Globus pallidus (tissue), 1 donor: ENCODE measurements at regions not wholly inside any gene's neighbourhood (a gene's known extent, or its start where the extent isn't known, plus 50 kb on each side); places are given as distances from the start of the nearest gene placed in this dataset.

Experiments
- DNase-seq: peaks from one replicate; pipeline ENCODE4 v3.0.0-alpha.2; 2015; ENCODE audit warnings: low spot score

DNA sequence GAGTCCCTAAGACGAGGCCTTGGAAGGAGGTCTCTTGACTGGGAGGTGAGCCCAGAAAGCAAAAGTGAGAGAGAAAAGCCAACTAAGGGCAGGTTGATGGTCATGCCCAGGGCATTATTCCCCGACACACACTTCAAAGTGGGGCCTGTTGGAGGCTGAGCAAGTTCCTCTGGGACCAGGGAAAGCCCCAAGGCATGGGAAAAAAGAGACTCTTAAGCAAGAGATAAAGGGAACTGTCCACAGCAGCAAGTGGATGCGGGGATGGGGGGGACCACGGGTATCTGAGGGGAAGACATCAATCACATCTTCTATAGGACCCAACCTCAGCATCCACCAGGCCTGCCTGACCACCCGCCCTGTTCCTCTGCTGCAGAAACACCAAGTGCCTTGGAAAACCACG, 119.9 kb upstream of the MAFB start:
- DNase-seq = no peak

DNA sequence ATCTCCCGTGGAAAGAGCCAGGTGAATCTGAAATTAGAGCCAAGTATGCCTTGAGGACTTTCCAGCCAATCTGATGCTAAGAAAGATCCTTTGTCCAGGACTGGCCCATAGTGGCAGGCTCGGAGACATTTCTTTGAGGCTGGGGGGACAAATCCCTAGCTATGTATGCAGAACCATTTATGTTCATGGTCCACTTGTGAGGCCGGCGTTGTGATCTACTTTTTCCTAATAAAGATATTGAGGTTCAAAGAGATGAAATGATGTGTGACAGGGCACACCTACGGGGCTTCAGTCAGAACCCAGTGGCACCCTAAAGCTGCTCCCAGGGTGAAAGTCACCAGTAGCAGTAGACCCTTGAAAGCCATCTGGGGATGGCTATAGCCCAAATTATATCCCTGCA, 120.3 kb upstream of the MAFB start:
- DNase-seq = no peak

DNA sequence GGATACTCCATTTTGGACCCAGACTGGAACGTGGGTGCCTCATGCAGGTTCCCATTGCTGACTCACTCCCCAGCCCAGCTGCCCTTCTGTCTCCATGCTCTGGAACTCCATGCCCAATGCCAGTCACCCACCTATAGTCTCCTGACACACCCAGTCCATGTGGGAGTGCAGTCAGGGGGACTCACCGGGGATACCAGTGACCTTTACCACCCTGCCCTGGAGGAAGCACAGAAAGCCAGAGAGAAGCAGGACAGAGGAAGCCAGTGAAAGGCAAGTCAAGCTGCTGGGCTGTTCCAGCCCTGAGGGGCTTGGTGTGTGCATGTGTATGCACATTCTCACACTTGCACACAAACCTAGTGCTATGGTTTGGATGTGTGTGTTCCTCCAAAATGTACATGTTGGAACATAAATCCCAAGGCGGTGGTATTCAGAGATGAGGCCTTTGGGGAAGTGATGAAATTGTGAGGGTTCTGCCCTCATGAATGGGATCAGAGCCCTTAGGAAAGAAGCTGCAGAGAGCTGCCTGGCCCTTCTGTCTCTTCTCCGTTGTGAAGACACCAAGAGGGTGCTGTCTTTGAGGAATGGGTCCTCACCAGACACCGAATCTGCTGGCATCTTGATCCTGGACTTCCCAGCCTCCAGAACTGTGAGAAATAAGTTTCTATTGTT, 121.4 kb upstream of the MAFB start:
- DNase-seq = no peak

DNA sequence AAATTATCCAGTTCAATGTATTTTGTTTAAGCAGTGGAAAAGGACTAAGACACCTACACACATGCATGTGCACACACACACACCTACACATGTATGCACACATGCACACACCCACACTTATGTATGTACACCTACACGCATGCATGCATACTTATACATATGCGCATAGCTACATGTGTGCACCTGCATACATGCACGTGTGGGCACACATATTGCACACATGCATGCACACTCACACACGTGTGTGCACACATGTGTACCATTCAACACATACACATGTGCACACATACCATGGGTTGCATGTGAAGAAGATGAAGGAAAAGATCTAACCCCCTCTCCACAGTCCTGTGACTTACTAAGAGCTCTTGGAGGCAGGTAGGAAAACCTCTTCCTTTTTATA, 122.0 kb upstream of the MAFB start:
- no peak for DNase-seq

DNA sequence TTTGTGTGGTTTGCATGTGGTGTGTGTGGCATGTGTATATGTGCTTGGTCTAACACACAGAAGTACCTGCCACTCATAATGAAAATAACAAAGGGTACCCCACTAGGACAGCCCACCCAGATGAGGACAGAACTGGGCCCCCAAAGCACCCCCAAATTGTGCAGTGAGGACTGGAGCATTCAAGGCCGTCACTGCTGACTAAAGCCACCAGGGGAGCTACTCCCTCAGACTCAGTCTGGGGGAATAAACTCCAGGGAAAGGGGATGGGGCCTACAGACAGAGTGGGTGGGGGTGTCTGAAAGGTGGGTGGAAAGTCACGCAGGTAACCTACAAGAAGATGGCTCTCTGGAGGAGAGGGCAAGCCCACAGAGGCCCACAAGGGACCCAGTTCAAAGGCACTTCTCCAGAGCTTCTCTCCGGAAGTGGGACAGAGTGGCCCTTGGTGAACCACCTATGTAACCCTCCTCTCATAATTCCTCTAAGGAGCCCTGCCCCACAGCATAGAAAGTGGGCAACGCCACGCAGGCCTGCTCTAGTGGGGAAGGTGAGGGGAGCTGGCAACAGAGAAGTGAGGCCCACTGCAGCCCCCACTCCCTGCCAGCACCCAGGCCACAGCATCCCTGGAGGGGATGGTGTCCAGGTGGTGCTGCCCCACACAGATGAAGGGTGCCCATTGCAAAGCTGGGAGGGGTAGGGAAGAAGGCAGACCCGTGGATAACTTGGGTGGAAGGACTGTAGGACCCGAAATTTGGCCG, 122.8 kb upstream of the MAFB start:
- DNase-seq = no peak

DNA sequence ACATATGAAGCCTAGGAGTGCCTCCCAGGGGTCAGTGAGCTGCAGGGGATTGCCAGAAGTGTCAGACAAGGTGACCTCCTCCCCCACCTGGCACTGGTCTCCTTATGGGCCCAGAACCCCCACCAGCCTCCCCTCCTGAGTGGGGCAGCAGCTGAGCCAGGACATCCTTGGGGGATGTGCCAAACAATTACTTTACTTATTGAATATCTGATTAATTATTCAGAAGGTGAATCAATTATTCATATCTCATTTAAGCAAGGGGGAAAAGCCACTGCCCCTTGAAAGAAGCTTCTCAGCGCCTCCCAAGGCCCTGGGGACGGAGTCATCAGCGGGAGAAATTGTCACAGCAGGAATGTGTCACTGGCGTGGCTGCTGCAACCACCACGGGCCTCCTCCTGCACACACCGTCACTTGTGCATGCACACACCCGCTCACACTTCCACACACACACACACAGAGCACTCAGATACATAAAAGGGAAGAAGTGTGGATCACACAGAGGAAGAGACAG, 123.4 kb upstream of the MAFB start:
- DNase-seq = no peak

DNA sequence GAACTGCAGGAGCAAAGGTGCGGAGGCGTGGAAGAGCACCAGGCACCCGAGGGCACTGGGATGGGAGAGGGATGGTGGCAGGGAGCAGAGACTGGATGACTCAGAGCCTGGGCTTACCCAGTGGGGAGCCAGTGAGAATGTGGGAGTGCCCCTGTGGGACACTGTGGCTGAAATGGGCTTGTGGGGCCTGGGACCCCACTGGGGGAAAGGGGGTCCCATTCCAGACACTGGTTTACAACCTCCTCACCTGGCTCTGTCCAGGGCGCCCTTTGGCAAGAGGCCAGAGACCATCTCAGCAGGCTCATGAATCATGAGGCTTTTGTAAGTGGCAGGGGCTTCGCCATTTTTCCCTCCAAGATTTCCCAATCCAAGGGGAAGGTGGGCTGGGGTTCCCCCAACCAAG, 124.0 kb upstream of the MAFB start:
- no peak for DNase-seq

DNA sequence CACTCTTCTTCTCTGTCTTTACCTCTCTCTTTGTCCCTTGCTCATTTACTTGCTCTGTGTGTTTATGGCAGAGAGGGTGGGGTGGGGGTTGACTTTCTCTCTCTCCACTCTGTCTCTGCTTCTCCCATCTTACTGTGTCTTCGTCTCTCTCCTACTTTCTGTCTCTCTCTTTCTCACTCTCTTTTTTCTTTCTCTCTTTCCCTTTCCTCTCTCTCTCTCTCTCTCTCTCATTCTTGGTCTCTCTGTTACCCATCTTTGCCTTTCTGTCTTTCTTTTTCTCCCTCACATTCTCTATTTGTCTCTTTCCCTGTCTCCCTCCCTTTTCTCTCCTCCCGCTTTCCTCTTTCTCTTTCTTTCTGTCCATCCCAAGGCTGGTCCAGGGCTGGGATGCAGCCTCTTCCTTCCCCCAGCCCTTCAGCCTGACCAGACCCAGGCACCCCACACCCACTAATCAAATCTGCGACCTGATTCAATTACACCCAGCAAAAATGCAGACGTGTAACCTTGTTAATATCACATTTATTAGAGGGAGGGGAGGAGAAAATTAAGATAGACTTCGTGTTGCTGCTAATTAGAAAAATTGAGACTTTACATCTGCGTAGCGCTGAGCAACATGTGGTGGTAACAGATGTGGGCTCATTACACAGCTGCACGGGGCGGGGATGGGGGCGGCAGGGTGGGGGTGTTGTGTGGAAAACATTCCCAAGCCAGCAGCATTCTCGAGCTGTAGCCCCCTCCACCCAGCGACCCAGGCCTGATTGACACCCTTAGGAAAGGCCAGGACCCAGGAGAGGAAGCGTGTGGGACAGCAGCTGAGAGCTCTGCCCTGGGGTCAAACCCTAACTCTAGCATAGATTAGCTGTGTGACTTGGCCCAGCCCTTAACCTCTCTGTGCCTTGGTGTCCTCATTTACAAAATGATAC, 124.9 kb upstream of the MAFB start:
- DNase-seq = no peak

DNA sequence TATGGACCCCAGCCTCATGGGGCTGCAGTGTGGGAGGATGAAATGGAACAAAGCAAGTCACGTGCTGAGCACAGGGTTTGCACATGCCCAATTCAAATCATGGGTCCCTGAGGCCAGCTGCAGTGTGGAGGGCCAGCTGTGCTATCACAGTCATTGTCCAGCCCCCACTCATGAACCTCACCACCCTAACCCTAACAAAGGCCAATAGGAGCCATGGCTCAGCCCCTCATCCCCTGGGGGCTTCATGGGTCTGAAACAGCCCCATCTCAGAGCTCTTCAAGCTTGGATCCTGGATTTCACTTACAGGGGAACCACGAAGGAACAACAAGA, 125.6 kb upstream of the MAFB start:
- no peak for DNase-seq

DNA sequence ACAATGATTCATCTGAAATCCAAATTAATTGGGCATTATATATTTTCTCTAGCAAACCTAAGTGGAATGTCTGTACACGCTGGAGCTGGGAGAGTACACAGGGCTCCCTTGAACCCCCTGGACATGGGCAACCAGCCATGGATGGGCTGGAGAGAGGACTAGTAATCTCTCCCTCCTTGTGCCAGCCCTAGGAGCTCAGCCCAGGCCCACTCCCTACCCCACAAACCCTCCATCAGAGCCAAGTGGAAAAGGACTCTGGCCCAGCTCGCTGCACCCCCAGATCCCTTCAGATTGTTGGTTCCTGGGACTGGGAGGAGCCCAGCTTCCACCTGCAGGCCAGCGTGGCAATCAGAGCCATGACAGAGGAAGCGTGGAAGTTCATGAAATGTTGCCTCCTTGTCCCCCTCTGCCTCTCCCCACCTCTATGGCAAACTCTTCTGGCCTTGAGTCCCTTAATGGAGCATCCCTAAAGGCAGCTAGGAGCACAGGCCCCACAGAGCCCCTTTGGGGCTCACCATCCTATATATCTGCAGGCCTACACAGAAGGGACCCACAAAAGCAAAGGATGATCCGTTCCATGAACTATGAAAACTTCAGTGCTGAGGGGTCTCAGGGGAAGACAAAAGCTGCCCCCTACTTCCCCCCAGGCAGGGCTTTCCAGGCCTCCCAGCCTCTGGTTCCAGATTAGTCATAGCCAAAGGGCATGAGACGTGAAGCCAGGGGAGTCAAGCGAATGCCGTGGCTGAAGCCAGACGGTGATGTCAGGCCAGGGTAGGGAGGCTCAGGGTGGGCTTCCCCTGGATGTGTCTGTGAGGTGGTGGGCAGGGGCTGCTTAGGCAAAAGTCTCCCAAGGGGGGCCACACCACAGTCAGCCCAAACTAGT, 126.4 kb upstream of the MAFB start:
- no peak for DNase-seq

DNA sequence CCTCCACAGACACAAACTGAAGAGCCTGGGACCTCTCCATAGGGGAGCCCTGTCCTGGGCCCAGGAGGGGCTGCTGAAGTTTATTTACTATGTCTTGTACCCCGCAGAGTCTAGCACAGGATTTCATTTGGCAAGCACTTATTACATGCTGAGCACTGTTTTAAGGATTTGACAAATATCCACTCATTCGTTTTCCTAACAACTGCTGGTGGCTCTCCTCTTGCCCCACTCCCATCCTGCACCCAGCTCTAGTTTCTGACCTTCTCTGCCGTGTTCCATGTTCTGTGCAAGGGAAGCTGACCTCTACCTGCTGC, 127.0 kb upstream of the MAFB start:
- DNase-seq = no peak

DNA sequence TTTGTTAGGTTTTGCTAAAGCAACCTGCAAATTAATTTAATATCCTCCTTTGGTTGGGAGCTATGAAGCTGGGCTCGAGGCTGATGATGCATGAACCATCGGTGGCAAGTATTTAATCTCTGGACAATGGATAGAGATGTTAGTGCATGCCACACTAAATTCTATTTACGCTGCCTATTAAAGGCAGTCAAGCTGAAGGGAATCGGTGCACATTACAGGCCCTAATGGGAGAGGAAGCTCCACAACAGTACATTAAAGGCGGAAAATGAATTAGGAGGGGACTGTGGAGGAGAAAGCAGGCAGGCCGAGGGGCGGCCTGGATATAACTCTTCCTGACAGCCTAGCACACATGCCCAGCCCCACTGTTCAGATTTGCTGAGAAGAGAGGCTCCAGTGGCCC, 132.4 kb upstream of the MAFB start:
- no peak for DNase-seq

DNA sequence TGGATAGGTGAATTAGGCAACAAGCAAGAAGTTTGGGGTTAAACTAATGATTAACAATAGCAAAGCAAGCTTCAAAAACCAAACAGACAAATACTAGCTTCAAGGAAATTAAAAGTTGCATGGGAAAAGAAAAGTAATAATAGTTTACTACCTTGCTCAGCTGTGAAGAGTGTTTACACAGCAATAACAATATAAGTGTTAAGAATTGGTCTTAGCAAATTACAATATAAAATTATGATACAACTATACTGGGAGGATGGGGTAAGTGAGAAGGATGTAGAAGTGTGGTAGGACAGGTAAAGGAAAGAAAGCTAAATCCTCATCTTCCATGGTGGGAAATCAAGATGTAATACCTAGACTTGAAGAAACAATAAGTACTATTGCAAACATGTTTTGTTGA, 137.7 kb upstream of the MAFB start:
- DNase-seq = no peak

DNA sequence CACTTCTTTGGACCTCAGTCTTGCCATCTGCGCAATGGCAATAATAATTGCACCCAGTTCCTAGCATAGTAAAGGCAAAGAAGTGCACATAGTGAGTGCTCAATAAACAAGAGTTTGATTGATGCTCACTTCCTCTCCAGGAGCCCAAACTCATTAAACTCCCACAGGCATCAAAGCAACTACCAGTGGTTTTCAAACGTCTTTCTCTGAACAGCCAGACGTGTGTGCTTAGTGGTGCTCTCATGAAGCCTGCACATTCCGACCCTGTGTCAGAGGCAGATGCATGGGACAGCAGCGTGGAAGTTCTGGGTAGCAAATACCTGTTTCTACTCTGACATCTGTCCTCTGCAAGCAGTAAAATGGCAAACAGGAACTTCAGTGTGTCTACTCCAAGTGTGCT, 146.3 kb upstream of the MAFB start:
- DNase-seq = no peak

DNA sequence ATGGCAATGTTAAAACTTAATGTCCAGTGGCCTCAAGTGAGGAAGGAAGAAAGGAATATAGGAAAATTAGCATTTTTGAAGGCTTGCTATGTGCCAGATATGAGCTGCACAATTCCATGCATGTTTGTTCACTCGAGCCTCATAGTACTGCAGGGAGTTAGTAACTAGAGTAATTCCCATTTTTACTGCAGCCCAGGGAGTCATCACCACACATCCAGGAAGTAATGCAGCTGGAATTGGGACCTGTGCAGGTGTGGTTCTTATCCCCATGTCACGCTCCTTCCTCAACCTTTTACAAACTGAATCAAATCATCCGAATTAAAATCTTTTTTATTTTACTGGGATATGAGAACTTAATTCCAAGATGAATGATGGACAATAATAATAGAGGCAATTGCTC, 149.5 kb upstream of the MAFB start:
- DNase-seq = no peak

DNA sequence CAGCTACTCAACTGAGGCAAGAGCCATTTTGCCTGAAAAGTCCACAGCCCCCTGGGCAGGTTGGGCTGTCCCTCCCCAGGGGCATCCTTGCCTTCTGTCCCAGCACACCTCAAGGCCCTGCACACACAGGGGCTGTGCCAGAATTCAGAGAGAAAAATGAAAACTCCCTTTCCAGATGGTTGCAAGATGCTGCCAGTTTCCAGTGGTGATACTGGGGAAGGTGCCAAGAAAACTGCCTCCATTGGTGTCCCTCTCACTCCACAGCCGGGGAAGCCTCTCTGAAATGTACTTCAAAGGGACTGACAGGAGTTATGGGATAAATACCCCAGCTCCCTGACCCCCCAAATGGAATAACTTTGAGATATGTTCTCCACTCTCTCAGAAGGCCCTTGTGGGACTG, 154.2 kb upstream of the MAFB start:
- DNase-seq = no peak

DNA sequence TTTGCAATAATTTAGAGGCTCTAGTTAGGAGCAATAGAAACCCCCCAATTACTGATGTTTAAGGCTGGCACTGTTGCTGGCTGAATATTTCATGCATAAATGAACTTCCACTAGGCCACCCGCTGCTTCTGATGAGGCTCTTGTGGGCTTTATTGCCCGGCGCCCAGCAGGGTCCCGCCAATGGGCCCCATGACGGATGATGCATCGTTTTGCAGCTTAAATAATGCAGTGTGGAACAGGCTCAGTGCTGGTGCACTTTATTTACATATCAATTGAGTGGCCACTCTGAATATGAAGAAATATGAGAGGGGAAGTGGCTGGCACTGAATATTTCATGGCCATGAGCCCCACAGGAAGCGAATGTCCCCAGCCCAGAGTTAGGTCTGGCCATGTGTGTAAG, 155.3 kb upstream of the MAFB start:
- no peak for DNase-seq

DNA sequence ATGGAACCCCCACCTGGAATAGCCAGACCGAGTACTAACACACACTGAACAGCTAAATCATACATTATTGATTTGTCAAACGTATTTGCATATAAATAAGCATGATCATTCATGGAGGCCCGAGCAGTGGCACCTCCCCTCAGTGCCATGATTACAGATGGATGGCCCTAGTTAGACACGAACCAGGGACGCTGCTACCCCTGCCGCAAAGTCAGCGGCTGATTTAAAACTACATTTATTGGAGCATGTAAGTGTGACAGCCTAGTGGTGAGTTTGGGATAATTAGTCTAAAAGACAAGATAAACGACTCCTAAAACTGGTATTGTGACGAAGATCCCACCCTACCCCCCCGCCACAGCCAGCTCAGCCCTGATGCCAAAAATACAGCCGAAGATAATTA, 159.1 kb upstream of the MAFB start:
- no peak for DNase-seq

DNA sequence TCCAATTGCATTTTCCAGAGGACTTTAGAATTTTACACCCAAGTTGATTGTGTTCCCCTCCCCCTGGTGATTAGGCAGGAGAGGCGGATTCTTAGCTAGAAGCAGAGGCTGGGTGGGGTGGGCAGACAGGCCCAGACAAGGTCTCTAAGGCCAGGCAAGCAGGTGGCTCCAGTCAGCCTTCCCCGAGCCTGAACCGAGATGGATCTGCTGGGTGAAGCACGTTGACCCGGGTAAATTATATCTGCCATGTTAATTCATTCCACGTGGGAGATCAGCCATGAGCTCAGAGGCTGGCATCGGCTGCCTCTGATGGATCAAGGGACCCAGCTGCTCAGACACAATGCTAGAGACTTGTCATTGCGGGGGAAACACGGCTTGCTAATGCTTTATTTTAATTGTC, 159.5 kb upstream of the MAFB start:
- DNase-seq = no peak

DNA sequence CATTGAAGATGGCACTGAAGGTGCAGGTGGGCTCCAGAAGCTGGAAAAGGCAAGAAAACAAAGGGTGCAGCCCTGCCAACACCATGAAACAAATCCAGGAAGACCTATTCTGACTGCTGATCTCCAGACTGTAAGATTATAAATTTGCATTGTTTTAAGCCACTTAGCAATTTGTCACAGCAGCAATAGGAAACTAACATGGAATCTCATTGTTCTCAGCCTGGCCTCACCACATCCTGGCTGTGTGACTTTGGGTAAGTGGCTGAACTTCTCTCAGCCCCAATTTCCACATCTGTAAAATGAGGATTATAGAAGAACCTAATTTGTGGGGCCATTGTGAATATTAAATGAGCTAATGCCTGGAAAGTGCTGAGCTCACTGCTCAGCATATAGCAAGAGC, 160.4 kb upstream of the MAFB start:
- no peak for DNase-seq

DNA sequence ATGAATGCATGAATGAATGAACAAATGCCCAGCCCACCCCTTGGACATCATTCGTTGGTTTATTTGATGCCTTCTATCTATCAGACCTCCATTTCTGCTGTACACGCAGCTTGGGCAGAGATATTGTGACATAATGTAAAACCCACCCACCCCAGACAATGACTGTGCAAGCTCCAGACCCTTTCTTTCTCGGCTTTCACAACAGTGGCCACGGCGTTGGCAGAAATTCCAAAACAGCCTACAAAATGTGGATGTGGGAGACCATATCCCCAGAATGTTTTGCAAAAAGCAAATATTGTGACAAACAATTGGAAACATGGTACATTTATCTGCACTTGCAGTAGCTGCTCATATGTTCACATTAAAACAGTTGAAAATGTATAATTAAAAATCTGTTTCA, 162.0 kb upstream of the MAFB start:
- no peak for DNase-seq

DNA sequence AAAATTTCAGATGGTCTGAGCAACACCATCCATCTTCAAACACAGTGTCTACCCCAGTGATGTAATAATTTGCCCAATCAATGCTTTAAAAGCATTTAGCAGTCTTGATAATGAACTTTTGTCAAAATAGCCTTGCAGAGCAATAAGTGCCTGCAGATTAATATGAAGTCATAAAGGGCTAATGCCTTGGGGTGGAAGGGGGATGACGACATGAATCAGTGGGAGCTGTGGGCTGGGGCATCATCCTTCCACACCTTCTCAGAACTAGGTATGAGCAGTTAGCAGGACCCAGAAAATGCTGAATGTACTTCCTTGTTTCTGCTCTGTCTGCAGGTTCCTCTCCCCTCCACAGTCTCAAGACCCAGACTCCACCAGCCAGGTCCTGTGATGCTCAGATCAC, 166.2 kb upstream of the MAFB start:
- no peak for DNase-seq
